ENCODE measurements at regions not wholly inside any gene's neighbourhood (a gene's known extent, or its start where the extent isn't known, plus 50 kb on each side); places are given as distances from the start of the nearest gene placed in this dataset.

GRCh38 chr14:51474854-51475253 is 176.9 kb upstream of the FRMD6 start:
- DNase-seq (ENCODE audit: low spot score), result no peak

DNA sequence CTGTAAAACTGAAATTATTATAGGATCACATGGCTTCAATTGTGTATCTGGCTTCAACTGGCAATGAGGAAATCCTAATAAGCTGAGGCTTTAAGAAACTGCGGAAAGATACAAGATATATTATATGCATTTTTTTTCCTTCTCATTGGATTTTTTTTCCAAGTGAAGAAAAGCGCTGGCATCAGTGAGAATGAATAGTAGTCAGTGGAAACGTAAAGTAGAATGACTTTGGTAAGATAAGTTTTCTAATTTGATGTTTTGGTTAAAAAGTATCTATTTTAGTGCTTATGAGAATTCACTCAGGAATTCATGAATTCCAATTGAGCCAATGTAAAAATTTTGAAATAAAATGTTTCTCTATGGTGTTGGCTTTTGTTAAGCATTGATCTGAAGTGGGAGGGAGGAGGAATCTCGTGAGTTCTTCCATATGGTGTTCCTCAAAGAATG is 173.5 kb upstream of the FRMD6 start:
- no peak for DNase-seq (ENCODE audit: low spot score)

- no peak for DNase-seq (ENCODE audit: low spot score)
Observed at GRCh38 chr14:51479584-51480325, 172.0 kb upstream of the FRMD6 start.

GRCh38 chr14:51481643-51482042 is 170.1 kb upstream of the FRMD6 start:
- DNase-seq (ENCODE audit: low spot score), result no peak

GRCh38 chr14:51482102-51482501 is 169.6 kb upstream of the FRMD6 start:
- no peak for DNase-seq (ENCODE audit: low spot score)

GRCh38 chr14:51484485-51484884 is 167.2 kb upstream of the FRMD6 start:
- no peak for DNase-seq (ENCODE audit: low spot score)

DNA sequence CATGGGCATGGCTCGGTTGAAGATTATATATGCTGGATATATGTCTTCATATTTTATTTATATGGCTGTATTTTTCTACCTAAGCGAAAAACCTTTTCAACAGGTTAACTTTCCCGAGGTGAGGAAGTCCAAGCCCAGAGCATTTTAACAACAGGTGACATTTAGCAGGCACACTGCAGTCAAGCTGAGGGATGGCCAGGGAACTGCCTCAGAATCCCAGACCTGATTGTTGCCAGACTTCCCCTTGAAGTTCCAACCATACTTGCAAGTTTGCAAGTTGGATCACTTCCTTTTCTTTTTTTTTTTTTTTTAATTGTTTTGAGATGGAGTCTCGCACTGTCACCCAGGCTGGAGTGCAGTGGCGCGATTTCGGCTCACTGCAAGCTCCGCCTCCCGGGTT is 166.0 kb upstream of the FRMD6 start:
- DNase-seq (ENCODE audit: low spot score), result no peak

- no peak for DNase-seq (ENCODE audit: low spot score)
Observed at GRCh38 chr14:51487848-51488247, 163.9 kb upstream of the FRMD6 start.

- DNase-seq (ENCODE audit: low spot score), result no peak
Observed at GRCh38 chr14:51488569-51489220, 163.0 kb upstream of the FRMD6 start.

DNA sequence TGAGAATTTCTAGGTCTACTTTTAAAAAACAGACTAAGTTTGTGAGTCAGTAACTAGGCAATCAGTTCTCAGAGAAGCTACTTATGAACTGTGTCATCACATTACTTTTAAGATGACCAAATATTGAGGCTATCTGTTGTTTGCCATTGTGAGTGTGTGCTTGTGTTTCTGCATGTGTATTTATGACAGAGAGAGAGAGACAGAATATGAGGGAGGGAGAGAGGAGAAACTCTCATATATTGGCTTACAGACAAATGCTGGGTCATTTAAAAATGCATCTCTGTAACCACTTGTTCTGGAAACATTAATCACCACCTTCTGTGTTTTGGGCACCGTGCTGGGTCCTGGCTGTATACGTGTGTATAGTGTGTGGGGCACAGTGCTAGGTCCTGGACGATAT is 161.5 kb upstream of the FRMD6 start:
- no peak for DNase-seq (ENCODE audit: low spot score)

DNA sequence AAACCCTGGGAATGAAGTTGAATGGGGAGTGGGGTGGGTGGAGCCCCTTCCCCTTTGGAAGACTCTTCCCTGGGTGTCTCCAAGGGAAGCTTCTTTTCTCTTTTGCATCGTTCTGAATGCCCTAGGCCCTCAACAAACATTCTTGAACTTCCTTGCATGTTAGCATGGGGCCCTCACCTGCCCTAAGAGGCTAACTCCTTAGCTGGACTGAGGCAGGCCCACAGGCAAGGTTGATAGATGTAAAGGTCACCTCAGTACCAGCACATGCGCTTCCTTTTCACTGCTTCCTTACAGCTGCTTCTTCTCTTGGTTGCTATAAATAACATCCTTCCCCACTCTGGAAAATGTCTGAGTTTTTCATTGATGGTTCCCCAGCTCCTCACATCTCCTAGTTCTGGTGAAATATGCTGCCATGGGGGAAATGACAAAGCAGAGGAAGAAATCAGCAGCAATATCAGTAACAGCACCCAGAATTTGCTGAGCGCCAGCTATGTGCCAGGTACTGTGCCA is 160.6 kb upstream of the FRMD6 start:
- no peak for DNase-seq (ENCODE audit: low spot score)

GRCh38 chr14:51491776-51492175 is 159.9 kb upstream of the FRMD6 start:
- DNase-seq (ENCODE audit: low spot score), result no peak

DNA sequence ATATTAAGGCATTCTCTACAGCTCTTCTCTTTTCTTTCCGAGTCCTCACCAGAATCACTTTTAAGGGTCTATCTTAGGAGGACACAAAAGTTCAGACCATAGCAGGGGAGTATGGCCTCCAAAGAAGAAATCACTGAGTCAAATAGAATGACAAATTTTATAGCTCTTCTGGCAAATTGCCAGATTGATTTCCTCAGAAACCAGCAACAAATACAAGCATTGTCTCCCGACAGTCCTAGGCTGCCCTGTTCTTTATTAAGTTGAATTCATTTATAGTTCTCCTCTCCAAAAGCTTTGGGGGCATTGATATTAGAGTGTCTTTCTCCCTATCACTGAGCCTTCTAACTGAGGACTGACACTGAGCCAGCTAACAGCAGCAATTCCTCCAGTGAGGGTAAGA is 156.4 kb upstream of the FRMD6 start:
- DNase-seq (ENCODE audit: low spot score), result no peak

- no peak for DNase-seq (ENCODE audit: low spot score)
Observed at GRCh38 chr14:51498411-51499227, 153.1 kb upstream of the FRMD6 start.

DNA sequence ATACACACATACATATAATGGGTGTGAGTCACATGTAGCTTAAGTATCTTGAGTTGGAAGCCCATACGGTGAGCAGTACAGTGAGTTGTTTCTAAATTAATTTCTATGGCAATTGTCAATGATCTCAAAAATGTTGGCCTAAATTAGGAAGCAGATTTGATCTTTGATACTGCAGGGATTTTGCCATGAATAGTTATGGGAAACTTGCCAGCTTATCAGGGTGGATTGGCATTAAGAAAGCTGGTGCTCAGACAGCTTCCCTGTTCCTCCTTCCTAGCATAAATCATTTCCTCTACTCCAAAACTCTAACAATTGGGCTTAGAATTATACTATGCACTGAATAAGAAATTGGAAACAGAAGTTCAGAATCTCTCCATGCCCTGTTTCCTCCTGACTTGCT is 150.9 kb upstream of the FRMD6 start:
- DNase-seq (ENCODE audit: low spot score), result no peak

DNA sequence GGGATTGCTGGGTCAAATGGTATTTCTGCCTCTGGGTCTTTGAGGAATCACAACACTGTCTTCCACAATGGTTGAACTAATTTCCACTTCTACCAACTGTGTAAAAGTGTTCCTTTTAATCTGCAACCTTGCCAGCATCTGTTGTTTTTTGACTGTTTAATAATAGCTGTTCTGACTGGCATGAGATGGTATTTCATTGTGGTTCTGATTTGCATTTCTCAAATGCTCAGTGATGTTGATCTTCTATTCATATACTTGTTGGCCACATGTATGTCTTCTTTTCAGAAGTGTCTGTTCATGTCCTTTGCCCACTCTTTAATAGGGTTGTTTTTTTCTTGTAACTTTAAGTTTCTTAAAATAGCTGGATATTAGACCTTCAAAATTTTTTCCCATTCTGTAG is 150.0 kb upstream of the FRMD6 start:
- no peak for DNase-seq (ENCODE audit: low spot score)

DNA sequence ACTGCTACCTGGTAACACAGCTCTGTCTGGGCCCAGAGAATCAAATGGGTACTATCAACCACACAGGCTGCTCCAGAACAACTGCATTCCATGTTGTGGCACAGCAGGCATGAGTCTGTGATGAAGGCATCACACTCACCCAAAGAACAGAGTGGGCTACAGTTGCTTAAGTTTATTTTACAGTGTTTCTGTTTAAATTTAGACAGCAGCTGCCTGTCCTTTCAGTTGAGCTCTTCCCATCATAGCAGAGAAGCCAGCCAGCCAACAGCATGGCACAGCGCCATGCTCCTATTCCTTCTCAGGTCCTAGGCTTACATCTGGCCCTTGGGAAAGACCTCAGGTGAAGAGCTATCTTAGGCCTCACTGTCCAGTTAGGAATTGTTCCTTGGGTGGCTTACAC is 147.0 kb upstream of the FRMD6 start:
- no peak for DNase-seq (ENCODE audit: low spot score)

DNA sequence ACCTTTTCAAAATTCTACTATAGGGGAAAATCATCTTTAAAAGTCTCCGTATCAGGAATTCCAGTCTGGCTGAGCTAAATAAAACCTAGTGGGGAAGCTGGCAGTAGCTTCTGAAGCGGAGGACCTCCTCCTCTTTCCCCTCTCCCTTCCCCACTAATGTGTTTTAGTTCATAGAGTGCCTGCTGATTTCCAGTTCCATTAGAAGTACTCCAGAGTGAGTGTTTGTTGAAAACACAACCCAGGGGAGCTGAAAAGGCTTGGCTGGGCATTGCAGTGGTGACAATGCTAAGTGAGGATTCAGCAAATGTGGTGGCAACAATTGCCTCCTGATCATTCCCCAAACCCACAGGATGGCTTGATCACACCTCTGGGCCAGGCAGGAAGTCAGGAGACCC is 144.2 kb upstream of the FRMD6 start:
- DNase-seq (ENCODE audit: low spot score), result no peak

DNA sequence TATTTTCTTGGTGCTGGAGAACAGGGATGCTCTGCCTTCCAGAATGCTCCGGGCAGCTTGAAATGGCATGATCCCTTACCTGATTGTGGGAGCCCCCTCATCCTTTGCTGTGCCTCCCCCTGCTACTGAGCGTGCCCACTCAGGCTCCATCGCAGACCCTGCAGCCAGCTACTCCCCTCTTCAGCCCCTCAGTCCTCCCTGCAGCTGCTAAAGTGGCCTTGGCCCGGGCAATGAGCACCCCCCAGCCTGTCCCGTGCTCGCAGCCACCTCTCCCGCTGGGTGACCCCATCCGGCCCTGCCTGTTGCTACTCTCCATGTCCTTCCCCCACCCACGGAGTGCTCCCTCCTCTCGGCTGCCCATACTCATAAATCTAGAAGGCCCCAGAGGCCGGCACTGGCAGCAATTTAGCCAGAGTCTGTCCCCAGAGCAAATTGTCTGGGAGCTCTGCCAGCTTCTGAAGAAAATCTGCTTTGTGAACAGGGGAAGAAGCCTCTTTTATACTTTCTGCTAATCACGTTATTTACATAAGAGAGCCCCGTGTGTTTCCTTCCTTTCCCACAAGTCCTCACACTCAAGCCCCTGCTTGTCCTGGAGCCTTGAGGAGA is 143.7 kb upstream of the FRMD6 start:
- DNase-seq (ENCODE audit: low spot score), result no peak

- no peak for DNase-seq (ENCODE audit: low spot score)
Observed at GRCh38 chr14:51511265-51511664, 140.4 kb upstream of the FRMD6 start.

DNA sequence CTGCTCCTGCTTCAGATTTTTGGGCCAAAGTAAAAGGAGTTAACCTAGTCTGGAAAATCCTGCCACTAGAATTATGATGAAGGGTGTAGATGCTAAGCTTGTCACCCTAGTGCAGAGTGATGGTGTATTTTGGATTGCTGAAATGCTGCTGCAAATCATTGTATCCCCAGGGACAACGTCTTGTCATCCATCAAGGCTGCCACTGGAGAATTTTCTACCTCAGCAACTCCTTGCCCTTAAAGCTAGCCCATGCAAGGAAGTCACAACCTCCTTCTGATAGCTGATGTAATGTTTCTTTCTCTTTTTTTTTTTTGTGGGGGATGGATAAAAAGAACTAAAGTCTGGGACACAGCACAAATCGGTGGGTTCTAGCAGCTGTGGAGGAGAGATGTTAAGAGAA is 139.4 kb upstream of the FRMD6 start:
- DNase-seq (ENCODE audit: low spot score), result no peak

DNA sequence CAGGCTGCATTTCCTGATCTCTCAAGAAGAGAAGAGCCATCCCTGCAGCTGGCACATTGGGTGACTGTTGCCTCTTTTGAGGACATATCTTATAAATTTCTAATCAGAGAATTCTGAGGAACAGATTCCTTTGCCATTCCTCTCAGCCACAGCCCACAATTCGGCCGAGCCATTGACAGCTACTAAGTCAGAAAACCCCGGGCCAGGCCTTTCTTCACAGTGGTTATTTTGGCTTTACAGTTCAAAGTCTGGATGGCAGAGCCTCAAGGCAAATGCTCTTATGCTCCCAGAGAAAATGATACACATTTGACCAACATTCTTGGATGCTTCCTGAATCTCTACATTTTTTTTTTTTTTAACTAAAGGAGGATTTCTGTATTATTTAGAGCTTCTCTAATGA is 138.4 kb upstream of the FRMD6 start:
- DNase-seq (ENCODE audit: low spot score), result no peak
